ENCODE measurements at regions not wholly inside any gene's neighbourhood (a gene's known extent, or its start where the extent isn't known, plus 50 kb on each side); places are given as distances from the start of the nearest gene placed in this dataset.

- no peak overlapping the region for H3K4me2 ChIP-seq (ENCODE audit: low read length)
- no peak overlapping the region for H2BK120ac ChIP-seq (ENCODE audit: insufficient read depth, low read length, poor library complexity)
- no peak overlapping the region for H4K91ac ChIP-seq (ENCODE audit: low read depth, low read length)
- no peak overlapping the region for H4K8ac ChIP-seq (ENCODE audit: low read depth, low read length)
- no peak overlapping the region for H2BK5ac ChIP-seq (ENCODE audit: low read depth, low read length, poor library complexity)
- no CpG with 5 or more reads among the region's 3 CpGs for WGBS (ENCODE audit: extremely low coverage, insufficient coverage, insufficient read length)
- H3K4me1 ChIP-seq (ENCODE audit: control insufficient read depth in 1 of 2, insufficient read depth in 2 of 2, low read length in 2 of 2) = no peaks in the 10 kb centered on the region
- no peaks in the 10 kb centered on the region for H3K79me1 ChIP-seq (ENCODE audit: low read length)
- no peak overlapping the region for H3K14ac ChIP-seq (ENCODE audit: low read length)
- H3K18ac ChIP-seq (ENCODE audit: low read length) = no peak overlapping the region
- H3K36me3 ChIP-seq (ENCODE audit: control insufficient read depth in 1 of 2, insufficient read depth in 2 of 2, low read length in 2 of 2) = no peaks in the 10 kb centered on the region
- no peak for DNase-seq
- no peak overlapping the region for H2AFZ ChIP-seq (ENCODE audit: insufficient read depth, low read length, poor library complexity)
- H3K23ac ChIP-seq (ENCODE audit: low read length) = no peak overlapping the region
- H2AK5ac ChIP-seq (ENCODE audit: low read length) = no peak overlapping the region
- H3K4me3 ChIP-seq (ENCODE audit: low read depth, low read length) = no peak overlapping the region
- H3K79me2 ChIP-seq (ENCODE audit: control insufficient read depth, insufficient read depth, low read length, poor library complexity) = no peaks in the 10 kb centered on the region
- no peaks in the 10 kb centered on the region for H3K9me3 ChIP-seq (ENCODE audit: insufficient read depth, low read depth, low read length)
- no peak overlapping the region for H4K12ac ChIP-seq (ENCODE audit: low read depth, low read length)
- no peak overlapping the region for H3K4ac ChIP-seq (ENCODE audit: low read depth, low read length)
- H3K27me3 ChIP-seq (ENCODE audit: insufficient read depth, low read length) = no peaks in the 10 kb centered on the region
- H3K27ac ChIP-seq (ENCODE audit: low read depth, low read length) = no peak overlapping the region
- H3K9ac ChIP-seq (ENCODE audit: low read length) = no peak overlapping the region
- no peak overlapping the region for H2BK12ac ChIP-seq (ENCODE audit: low read length)
Observed at GRCh38 chr11:42598341-42598740, 713.5 kb upstream of the API5 start.

GRCh38 chr11:42620796-42621195 is 691.0 kb upstream of the API5 start:
- no peak overlapping the region for H3K4me2 ChIP-seq (ENCODE audit: low read length)
- no peak overlapping the region for H4K12ac ChIP-seq (ENCODE audit: low read depth, low read length)
- no peak overlapping the region for H3K4me3 ChIP-seq (ENCODE audit: low read depth, low read length)
- no peaks in the 10 kb centered on the region for H3K79me1 ChIP-seq (ENCODE audit: low read length)
- no peak overlapping the region for H2BK5ac ChIP-seq (ENCODE audit: low read depth, low read length, poor library complexity)
- H3K14ac ChIP-seq (ENCODE audit: low read length) = no peak overlapping the region
- no peak overlapping the region for H3K9ac ChIP-seq (ENCODE audit: low read length)
- no peaks in the 10 kb centered on the region for H3K4me1 ChIP-seq (ENCODE audit: control insufficient read depth in 1 of 2, insufficient read depth in 2 of 2, low read length in 2 of 2)
- H3K18ac ChIP-seq (ENCODE audit: low read length) = no peak overlapping the region
- no peak overlapping the region for H3K4ac ChIP-seq (ENCODE audit: low read depth, low read length)
- no peak overlapping the region for H2AFZ ChIP-seq (ENCODE audit: insufficient read depth, low read length, poor library complexity)
- no peaks in the 10 kb centered on the region for H3K36me3 ChIP-seq (ENCODE audit: control insufficient read depth in 1 of 2, insufficient read depth in 2 of 2, low read length in 2 of 2)
- no peak overlapping the region for H4K8ac ChIP-seq (ENCODE audit: low read depth, low read length)
- H3K79me2 ChIP-seq (ENCODE audit: control insufficient read depth, insufficient read depth, low read length, poor library complexity) = no peaks in the 10 kb centered on the region
- H2AK5ac ChIP-seq (ENCODE audit: low read length) = no peak overlapping the region
- no peak overlapping the region for H2BK120ac ChIP-seq (ENCODE audit: insufficient read depth, low read length, poor library complexity)
- no peaks in the 10 kb centered on the region for H3K9me3 ChIP-seq (ENCODE audit: insufficient read depth, low read depth, low read length)
- H3K27me3 ChIP-seq (ENCODE audit: insufficient read depth, low read length) = no peaks in the 10 kb centered on the region
- H3K23ac ChIP-seq (ENCODE audit: low read length) = no peak overlapping the region
- H4K91ac ChIP-seq (ENCODE audit: low read depth, low read length) = no peak overlapping the region
- no peak for DNase-seq
- no CpG with 5 or more reads among the region's 2 CpGs for WGBS (ENCODE audit: extremely low coverage, insufficient coverage, insufficient read length)
- H2BK12ac ChIP-seq (ENCODE audit: low read length) = no peak overlapping the region
- no peak overlapping the region for H3K27ac ChIP-seq (ENCODE audit: low read depth, low read length)

DNA sequence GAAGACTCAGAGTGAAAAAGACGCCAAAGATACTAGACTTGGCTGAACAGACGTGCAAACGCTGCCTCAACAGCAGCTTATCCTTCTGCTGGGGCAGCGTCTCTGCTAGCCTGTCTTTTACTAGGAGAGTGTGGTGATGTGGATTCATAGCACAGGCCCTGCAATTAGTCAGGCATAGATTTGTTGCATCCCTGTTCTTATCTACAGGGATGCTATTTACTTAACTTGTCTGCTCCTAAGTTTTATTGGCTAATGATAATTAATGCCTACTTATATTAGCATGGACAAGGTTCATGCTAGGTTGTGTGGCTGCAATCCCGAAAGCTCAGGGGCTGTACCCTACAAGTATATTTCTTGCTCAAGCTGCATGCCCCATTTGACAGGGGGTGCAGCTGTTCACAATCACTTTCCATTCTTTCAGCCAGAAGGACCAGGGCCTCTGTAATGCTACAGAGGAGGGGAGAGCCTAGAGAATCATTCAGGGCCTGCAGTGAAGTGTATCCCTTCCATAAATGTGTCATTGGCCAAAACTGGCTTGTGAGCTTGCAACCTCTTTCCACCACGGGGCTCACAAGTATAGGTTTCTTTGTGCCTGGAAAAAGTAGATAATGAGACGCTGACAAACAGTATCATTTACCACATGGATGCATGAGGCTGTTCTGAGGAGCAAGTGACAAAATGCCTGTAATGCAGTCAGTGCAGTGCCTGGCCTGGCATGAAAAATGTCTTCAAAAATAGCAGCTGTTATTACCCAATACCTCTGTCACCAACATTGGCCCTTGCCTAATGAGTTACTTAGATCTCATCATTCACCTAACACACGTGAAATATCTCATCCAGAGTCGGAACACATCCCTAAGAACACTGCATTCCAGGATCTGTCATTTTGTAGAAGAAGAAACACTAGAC is 685.8 kb upstream of the API5 start:
- Histone ChIP-seq H3K14ac (ENCODE audit: low read length) (no peak overlapping the region), H4K91ac (ENCODE audit: low read depth, low read length) (no peak overlapping the region), H4K12ac (ENCODE audit: low read depth, low read length) (no peak overlapping the region), H3K18ac (ENCODE audit: low read length) (no peak overlapping the region), H2BK12ac (ENCODE audit: low read length) (no peak overlapping the region), H2BK120ac (ENCODE audit: insufficient read depth, low read length, poor library complexity) (no peak overlapping the region), H3K79me2 (ENCODE audit: control insufficient read depth, insufficient read depth, low read length, poor library complexity) (no peaks in the 10 kb centered on the region), H2AFZ (ENCODE audit: insufficient read depth, low read length, poor library complexity) (no peak overlapping the region), H3K4me1 (ENCODE audit: control insufficient read depth in 1 of 2, insufficient read depth in 2 of 2, low read length in 2 of 2) (no peaks in the 10 kb centered on the region), H3K9ac (ENCODE audit: low read length) (no peak overlapping the region), H3K4me3 (ENCODE audit: low read depth, low read length) (no peak overlapping the region), H3K36me3 (ENCODE audit: control insufficient read depth in 1 of 2, insufficient read depth in 2 of 2, low read length in 2 of 2) (no peaks in the 10 kb centered on the region), H3K9me3 (ENCODE audit: insufficient read depth, low read depth, low read length) (no peaks in the 10 kb centered on the region), H4K8ac (ENCODE audit: low read depth, low read length) (no peak overlapping the region), H3K4me2 (ENCODE audit: low read length) (no peak overlapping the region), H2AK5ac (ENCODE audit: low read length) (no peak overlapping the region), H3K79me1 (ENCODE audit: low read length) (no peaks in the 10 kb centered on the region), H3K27me3 (ENCODE audit: insufficient read depth, low read length) (no peaks in the 10 kb centered on the region), H3K23ac (ENCODE audit: low read length) (no peak overlapping the region), H3K27ac (ENCODE audit: low read depth, low read length) (no peak overlapping the region), H2BK5ac (ENCODE audit: low read depth, low read length, poor library complexity) (no peak overlapping the region), H3K4ac (ENCODE audit: low read depth, low read length) (no peak overlapping the region)
- no CpG with 5 or more reads among the region's 9 CpGs for WGBS (ENCODE audit: extremely low coverage, insufficient coverage, insufficient read length)
- DNase-seq = no peak

GRCh38 chr11:42631220-42631843 is 680.5 kb upstream of the API5 start:
- Histone ChIP-seq H3K27me3 (ENCODE audit: insufficient read depth, low read length) (no peaks in the 10 kb centered on the region), H3K4ac (ENCODE audit: low read depth, low read length) (no peak overlapping the region), H2BK5ac (ENCODE audit: low read depth, low read length, poor library complexity) (no peak overlapping the region), H3K79me2 (ENCODE audit: control insufficient read depth, insufficient read depth, low read length, poor library complexity) (no peaks in the 10 kb centered on the region), H4K8ac (ENCODE audit: low read depth, low read length) (no peak overlapping the region), H3K4me3 (ENCODE audit: low read depth, low read length) (no peak overlapping the region), H3K14ac (ENCODE audit: low read length) (no peak overlapping the region), H3K4me1 (ENCODE audit: control insufficient read depth in 1 of 2, insufficient read depth in 2 of 2, low read length in 2 of 2) (no peaks in the 10 kb centered on the region), H3K18ac (ENCODE audit: low read length) (no peak overlapping the region), H4K91ac (ENCODE audit: low read depth, low read length) (no peak overlapping the region), H3K9me3 (ENCODE audit: insufficient read depth, low read depth, low read length) (no peaks in the 10 kb centered on the region), H3K79me1 (ENCODE audit: low read length) (no peaks in the 10 kb centered on the region), H2BK120ac (ENCODE audit: insufficient read depth, low read length, poor library complexity) (no peak overlapping the region), H2AFZ (ENCODE audit: insufficient read depth, low read length, poor library complexity) (no peak overlapping the region), H3K36me3 (ENCODE audit: control insufficient read depth in 1 of 2, insufficient read depth in 2 of 2, low read length in 2 of 2) (no peaks in the 10 kb centered on the region), H2BK12ac (ENCODE audit: low read length) (no peak overlapping the region), H2AK5ac (ENCODE audit: low read length) (no peak overlapping the region), H3K27ac (ENCODE audit: low read depth, low read length) (no peak overlapping the region), H3K4me2 (ENCODE audit: low read length) (no peak overlapping the region), H4K12ac (ENCODE audit: low read depth, low read length) (no peak overlapping the region), H3K23ac (ENCODE audit: low read length) (no peak overlapping the region), H3K9ac (ENCODE audit: low read length) (no peak overlapping the region)
- no CpG with 5 or more reads among the region's 2 CpGs for WGBS (ENCODE audit: extremely low coverage, insufficient coverage, insufficient read length)
- DNase-seq = no peak
